HAP-1 (cell line): ENCODE measurements at regions not wholly inside any gene's neighbourhood (a gene's known extent, or its start where the extent isn't known, plus 50 kb on each side); places are given as distances from the start of the nearest gene placed in this dataset.
"Not testable (repeated sequence)": the region's sequence is repeated elsewhere in the genome, so short reads cannot be mapped to it uniquely, and the experiment has no call there.

Experiments
- DNase-seq, 2 experiments: peaks; one replicate each; pipeline ENCODE4 v3.0.0-alpha.2; 2016 to 2020; ENCODE audit warnings: low spot score in 2 of 2
- H3K27me3 ChIP-seq: fragments of 250-450 bp; sonication (Bioruptor Pico); 2 replicates; pipeline ENCODE4 v1.5.1; 2020; ENCODE audit warnings: low read depth, mild to moderate bottlenecking, moderate library complexity
- H3K36me3 ChIP-seq: fragments of 250-450 bp; sonication (Bioruptor Pico); replicated peaks from 2 replicates; pipeline ENCODE4 v1.5.1; 2020; ENCODE audit warnings: mild to moderate bottlenecking
- H3K4me1 ChIP-seq: fragments of 250-450 bp; sonication (Bioruptor Pico); 2 replicates; pipeline ENCODE4 v1.5.1; 2020; ENCODE audit warnings: mild to moderate bottlenecking
- H3K4me3 ChIP-seq: fragments of 250-450 bp; sonication (Bioruptor Pico); 2 replicates; pipeline ENCODE4 v1.5.1; 2020; ENCODE audit warnings: mild to moderate bottlenecking, moderate library complexity
- H3K9me3 ChIP-seq: fragments of 250-450 bp; sonication (Bioruptor Pico); 2 replicates; pipeline ENCODE4 v1.5.1; 2020; ENCODE audit warnings: mild to moderate bottlenecking, moderate library complexity
- in situ Hi-C: fragments of 300-500 bp; cut with MboI; formaldehyde crosslinking; loops from 3 replicates; pipeline ENCODE4 v1.14.3; 2020; ENCODE audit warnings: low sequenced_read_pairs, inconsistent platforms, mixed read lengths

DNA sequence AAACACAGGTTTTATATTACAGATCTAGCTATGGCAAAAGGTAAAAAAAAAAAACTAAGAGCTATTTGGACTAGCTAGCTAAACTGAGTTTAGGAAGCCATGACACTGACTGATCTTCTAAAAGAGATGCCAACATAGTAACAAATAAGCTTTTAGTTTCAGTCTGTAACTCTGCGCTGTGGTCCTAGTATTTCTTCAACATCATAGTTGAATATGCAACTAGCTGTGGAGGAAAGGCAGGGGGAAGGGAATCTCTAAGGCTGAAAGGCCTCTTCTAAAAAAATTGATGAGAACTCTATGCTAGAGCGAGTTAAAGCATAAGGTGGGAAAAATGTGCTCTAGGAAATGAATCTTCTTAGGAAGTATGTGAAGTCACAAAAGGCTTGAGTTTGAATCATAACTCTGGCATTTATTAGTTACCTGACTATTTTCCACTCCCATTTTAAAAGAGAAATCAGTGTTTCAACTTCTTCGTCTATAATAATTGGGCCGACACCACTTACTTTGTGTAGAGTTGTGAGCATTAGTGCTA, 108.8 kb downstream of the NBPF12 start:
- H3K4me1 ChIP-seq, H3K27me3 ChIP-seq, H3K36me3 ChIP-seq, in situ Hi-C loops, DNase-seq, H3K9me3 ChIP-seq, H3K4me3 ChIP-seq: not testable (repeated sequence)

DNA sequence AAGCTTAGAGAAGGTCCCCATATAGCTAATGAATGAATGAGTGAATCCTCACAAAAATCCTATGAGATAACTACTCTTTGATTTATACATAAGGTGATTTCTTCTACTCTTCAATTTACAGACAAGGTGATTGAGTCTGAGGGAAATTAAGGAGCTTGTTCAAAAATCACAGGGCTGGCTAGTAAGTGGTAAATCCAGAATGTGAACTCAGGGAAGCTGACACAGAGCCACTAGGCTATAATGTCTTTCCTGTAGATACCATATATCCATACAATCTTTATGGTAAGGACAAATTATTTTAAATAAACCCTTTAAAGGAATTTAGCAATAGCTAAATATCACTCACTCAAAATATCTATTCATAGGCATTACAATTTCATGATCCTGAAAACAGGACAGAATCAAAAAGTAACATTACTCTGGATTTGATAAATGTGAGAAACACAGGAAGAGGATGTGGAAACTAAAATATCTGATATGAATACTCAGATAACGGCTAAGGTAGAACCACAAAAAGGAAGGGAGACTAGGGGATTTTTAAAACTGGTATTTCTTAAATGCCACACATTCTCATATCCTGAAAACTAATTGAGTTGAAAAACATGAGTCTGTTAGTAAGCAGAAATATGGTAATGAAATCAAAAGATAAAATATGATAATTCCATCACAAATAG, 108.2 kb downstream of the NBPF12 start:
- in situ Hi-C loops, result no loop called here

More for the DNA sequence above, 108.2 kb downstream of the NBPF12 start:
- Histone ChIP-seq H3K27me3 (no peaks in the 10 kb centered on the region; the same call in 1 of the 2 replicates), H3K4me1 (no peaks in the 10 kb centered on the region), H3K9me3 (no peaks in the 10 kb centered on the region), H3K4me3 (no peak overlapping the region), H3K36me3 (no peaks in the 10 kb centered on the region)
- no peak for DNase-seq
